ENCODE measurements at regions not wholly inside any gene's neighbourhood (a gene's known extent, or its start where the extent isn't known, plus 50 kb on each side); places are given as distances from the start of the nearest gene placed in this dataset.
"Not testable (repeated sequence)": the region's sequence is repeated elsewhere in the genome, so short reads cannot be mapped to it uniquely, and the experiment has no call there.

GRCh38 chr6:134686071-134686470, 263.8 kb downstream of the ALDH8A1 start:
- peak overlapping the region; percentile 28 for H3K27ac ChIP-seq
- DNase-seq (ENCODE audit: low read depth, low spot score) = peak; percentile 57

- DNase-seq (ENCODE audit: low read depth, low spot score) = no peak
These were observed 265.5 kb downstream of the ALDH8A1 start for GRCh38 chr6:134684423-134684795.

GRCh38 chr6:134683783-134684422, 266.0 kb downstream of the ALDH8A1 start:
- no peak overlapping the region for H3K27ac ChIP-seq
- DNase-seq (ENCODE audit: low read depth, low spot score) = no peak

More at GRCh38 chr6:134684423-134684795, 265.5 kb downstream of the ALDH8A1 start:
- H3K27ac ChIP-seq = no peak overlapping the region

GRCh38 chr6:134680433-134680832, 269.5 kb downstream of the ALDH8A1 start:
- DNase-seq (ENCODE audit: low read depth, low spot score) = no peak
- H3K27ac ChIP-seq = no peak overlapping the region

- H3K27ac ChIP-seq = no peak overlapping the region
- DNase-seq (ENCODE audit: low read depth, low spot score) = no peak
These were observed 269.9 kb downstream of the ALDH8A1 start for GRCh38 chr6:134680021-134680420.

GRCh38 chr6:134678436-134678889, 271.4 kb downstream of the ALDH8A1 start:
- H3K27ac ChIP-seq = no peak overlapping the region
- no peak for DNase-seq (ENCODE audit: low read depth, low spot score)

GRCh38 chr6:134676307-134677281, 273.3 kb downstream of the ALDH8A1 start:
- peak overlapping the region; percentile 57 for H3K27ac ChIP-seq
- peak; percentile 29 for DNase-seq (ENCODE audit: low read depth, low spot score)

GRCh38 chr6:134675110-134676054, 274.5 kb downstream of the ALDH8A1 start:
- no peak for DNase-seq (ENCODE audit: low read depth, low spot score)
- H3K27ac ChIP-seq = peak overlapping the region; percentile 57

GRCh38 chr6:134674562-134674961, 275.3 kb downstream of the ALDH8A1 start:
- no peak overlapping the region for H3K27ac ChIP-seq
- DNase-seq (ENCODE audit: low read depth, low spot score) = no peak

- no peak overlapping the region for H3K27ac ChIP-seq
- DNase-seq (ENCODE audit: low read depth, low spot score) = no peak
These were observed 280.4 kb downstream of the ALDH8A1 start for GRCh38 chr6:134669485-134669884.

GRCh38 chr6:134667111-134667510, 282.8 kb downstream of the ALDH8A1 start:
- DNase-seq (ENCODE audit: low read depth, low spot score) = no peak
- H3K27ac ChIP-seq = no peak overlapping the region

GRCh38 chr6:134666125-134666524, 283.8 kb downstream of the ALDH8A1 start:
- no peak overlapping the region for H3K27ac ChIP-seq
- DNase-seq (ENCODE audit: low read depth, low spot score) = no peak

- H3K27ac ChIP-seq = no peak overlapping the region
- no peak for DNase-seq (ENCODE audit: low read depth, low spot score)
These were observed 284.7 kb downstream of the ALDH8A1 start for GRCh38 chr6:134665029-134665723.

GRCh38 chr6:134663800-134664535, 285.9 kb downstream of the ALDH8A1 start:
- H3K27ac ChIP-seq = no peak overlapping the region
- no peak for DNase-seq (ENCODE audit: low read depth, low spot score)

- no peak overlapping the region for H3K27ac ChIP-seq
- DNase-seq (ENCODE audit: low read depth, low spot score) = no peak
These were observed 286.5 kb downstream of the ALDH8A1 start for GRCh38 chr6:134663356-134663755.

- H3K27ac ChIP-seq = no peak overlapping the region
- DNase-seq (ENCODE audit: low read depth, low spot score) = no peak
These were observed 287.7 kb downstream of the ALDH8A1 start for GRCh38 chr6:134662077-134662700.

- not testable (repeated sequence) for H3K27ac ChIP-seq; DNase-seq (ENCODE audit: low read depth, low spot score)
These were observed 290.0 kb downstream of the ALDH8A1 start for GRCh38 chr6:134659885-134660284.

GRCh38 chr6:134658596-134658995, 291.3 kb downstream of the ALDH8A1 start:
- DNase-seq (ENCODE audit: low read depth, low spot score) = no peak
- no peak overlapping the region for H3K27ac ChIP-seq

Data from epithelial cell of prostate (primary cell).